Heart left ventricle (tissue), 13 donors: ENCODE measurements at regions not wholly inside any gene's neighbourhood (a gene's known extent, or its start where the extent isn't known, plus 50 kb on each side); places are given as distances from the start of the nearest gene placed in this dataset.

Source experiments
- CTCF ChIP-seq, 12 donors: fragments of 200-600 bp; sonication (generic) in 4 of 12; IDR thresholded peaks; one replicate each; pipeline versions ENCODE4 v1.5.0 to v1.8.0; 2018 to 2022; ENCODE audit warnings: antibody characterized with exemption in 12 of 12, mild to moderate bottlenecking in 5 of 12
- POLR2A ChIP-seq, 2 donors: fragments of 450-650 bp; IDR thresholded peaks; one replicate each; pipeline ENCODE4 v1.6.1; 2017; ENCODE audit warnings: antibody characterized with exemption in 2 of 2, mild to moderate bottlenecking in 2 of 2, moderate library complexity in 2 of 2
- donor health status: ischemic (EF 13 %, LVEDD 7.1; RV severe dilation, severe dysfunction).
- donor health status: DM: no; HTN: yes; CAD: no.
- donor health status: DM: no; HTN: no; CAD: no.
- donor health status: ischemic (EF 25% LVEDD 6.9; RV normal size, moderate dysfunction).
- donor health status: ischemic (EF 25% LVEDD 5.7; RV mildly dilated, moderate dysfunction).
- donor health status: ischemic (EF 35%, LVEDD 5.7; RV mildly dilated, moderate dysfunction).
- donor health status: nonischemic (EF 11% LVEDD 7.7; RV severe dilation, severe dysfunction).
- donor health status: DM: yes; HTN: yes; CAD: no.
- donor health status: PGD.
- donor health status: ischemic (EF 29% LVEDD 5.4; RV normal size, mild dysfunction).
- donor health status: nonischemic (EF 23%, LVEDD 6.1; RV moderate dilation, normal function).

GRCh38 chr18:73780218-73780617 lies 367.4 kb downstream of the FBXO15 start:
- TF ChIP-seq CTCF (IDR thresholded peaks at IDR 0.05) (no peak), POLR2A (IDR thresholded peaks at IDR 0.05) (no peak)
